HEK293 (cell line): ENCODE measurements at regions not wholly inside any gene's neighbourhood (a gene's known extent, or its start where the extent isn't known, plus 50 kb on each side); places are given as distances from the start of the nearest gene placed in this dataset.
"Not testable (repeated sequence)": the region's sequence is repeated elsewhere in the genome, so short reads cannot be mapped to it uniquely, and the experiment has no call there.

ENCODE experiments used
- CTCF ChIA-PET: fragments of 350-600 bp; formaldehyde crosslinking; extraction: SDS; loops from one replicate; lab custom pipeline; 2021; ENCODE audit warnings: antibody characterized with exemption; lab: Yijun Ruan, JAX
- POLR2A ChIA-PET: fragments of 300-600 bp; formaldehyde crosslinking; extraction: SDS; loops from one replicate; lab custom pipeline; 2020; ENCODE audit warnings: antibody characterized with exemption, inconsistent platforms; lab: Yijun Ruan, JAX
- H3K27ac ChIP-seq: fragments of 200-500 bp; sonication (Bioruptor generic); 2 replicates; pipeline ENCODE4 v1.5.1; 2014; ENCODE audit warnings: low read depth, low read length, control low read depth, inconsistent platforms; ENCODE audit errors: extremely low read depth
- H3K36me3 ChIP-seq, 2 experiments: fragments of 200-500 bp in 1 of 2; sonication (Bioruptor generic) in 1 of 2; 1 replicate in 1 of 2; 2 replicates in 1 of 2; pipeline ENCODE4 v1.5.1; 2014 to 2017; ENCODE audit warnings: inconsistent platforms in 2 of 2, low read length in 2 of 2; ENCODE audit not compliant: control insufficient read depth in 2 of 2, insufficient read depth in 1 of 2
- H3K4me1 ChIP-seq: fragments of 200-500 bp; sonication (Bioruptor generic); 2 replicates; pipeline ENCODE4 v1.5.1; 2014; ENCODE audit warnings: mild to moderate bottlenecking, low read length, inconsistent platforms; ENCODE audit not compliant: control insufficient read depth, insufficient read depth
- H3K4me3 ChIP-seq: 2 replicates; pipeline ENCODE4 v1.5.1; 2011; ENCODE audit warnings: low read depth, mild to moderate bottlenecking, control low read depth, low read length, moderate library complexity
- H3K9me3 ChIP-seq: fragments of 200-500 bp; sonication (Bioruptor generic); 2 replicates; pipeline ENCODE4 v1.5.1; 2014; ENCODE audit warnings: low read depth, low read length, inconsistent platforms; ENCODE audit not compliant: control insufficient read depth, insufficient read depth
- EGR2 ChIP-seq: fragments of 450-650 bp; formaldehyde crosslinking; IDR thresholded peaks from 2 replicates; pipeline ENCODE4 v1.5.1; 2016; ENCODE audit warnings: low read depth, missing biosample characterization, missing genetic modification characterization
- FEZF1 ChIP-seq: fragments of 450-650 bp; formaldehyde crosslinking; IDR thresholded peaks from 2 replicates; pipeline ENCODE4 v1.5.1; 2016; ENCODE audit warnings: missing biosample characterization, missing genetic modification characterization
- GLI4 ChIP-seq: fragments of 450-650 bp; formaldehyde crosslinking; IDR thresholded peaks from 2 replicates; pipeline ENCODE4 v1.5.1; 2016; ENCODE audit warnings: missing biosample characterization, missing genetic modification characterization
- GLIS2 ChIP-seq: fragments of 450-650 bp; formaldehyde crosslinking; IDR thresholded peaks from 2 replicates; pipeline ENCODE4 v1.5.1; 2016; ENCODE audit warnings: missing biosample characterization, missing genetic modification characterization
- KLF7 ChIP-seq: fragments of 450-650 bp; formaldehyde crosslinking; IDR thresholded peaks from 2 replicates; pipeline ENCODE4 v1.5.1; 2016; ENCODE audit warnings: missing biosample characterization, missing genetic modification characterization, borderline replicate concordance
- OSR2 ChIP-seq: fragments of 450-650 bp; formaldehyde crosslinking; IDR thresholded peaks from 2 replicates; pipeline ENCODE4 v1.5.1; 2016; ENCODE audit warnings: missing biosample characterization, missing genetic modification characterization
- RBAK ChIP-seq: fragments of 450-650 bp; formaldehyde crosslinking; IDR thresholded peaks from 2 replicates; pipeline ENCODE4 v1.5.1; 2016; ENCODE audit warnings: missing biosample characterization, missing genetic modification characterization
- SP2 ChIP-seq: fragments of 450-650 bp; formaldehyde crosslinking; IDR thresholded peaks from 2 replicates; pipeline ENCODE4 v1.5.1; 2016; ENCODE audit warnings: missing biosample characterization, missing genetic modification characterization
- TCF7L2 ChIP-seq: IDR thresholded peaks from 2 replicates; pipeline ENCODE4 v1.6.1; 2011; ENCODE audit warnings: low read depth, mild to moderate bottlenecking, inconsistent platforms, low read length, moderate library complexity, borderline replicate concordance
- ZBTB21 ChIP-seq: fragments of 450-650 bp; formaldehyde crosslinking; IDR thresholded peaks from 2 replicates; pipeline ENCODE4 v1.5.1; 2017; ENCODE audit warnings: missing biosample characterization, missing genetic modification characterization
- ZBTB8A ChIP-seq: fragments of 450-650 bp; formaldehyde crosslinking; IDR thresholded peaks from 2 replicates; pipeline ENCODE4 v1.5.1; 2016; ENCODE audit warnings: missing biosample characterization, missing genetic modification characterization
- ZFP69B ChIP-seq: fragments of 450-650 bp; formaldehyde crosslinking; IDR thresholded peaks from 2 replicates; pipeline ENCODE4 v1.5.1; 2016; ENCODE audit warnings: missing biosample characterization, missing genetic modification characterization
- ZNF23 ChIP-seq: fragments of 450-650 bp; formaldehyde crosslinking; IDR thresholded peaks from 2 replicates; pipeline ENCODE4 v1.5.1; 2016; ENCODE audit warnings: missing biosample characterization, missing genetic modification characterization, borderline replicate concordance
- ZNF274 ChIP-seq, 2 experiments: fragments of 200-500 bp in 1 of 2; fragments of 450-650 bp in 1 of 2; sonication (Bioruptor generic) in 1 of 2; formaldehyde crosslinking in 1 of 2; IDR thresholded peaks; 2 replicates each; pipeline versions ENCODE4 v1.5.1 to v1.6.1; 2014 to 2016; ENCODE audit warnings: borderline replicate concordance in 1 of 2, inconsistent platforms in 1 of 2, low read length in 1 of 2, missing biosample characterization in 1 of 2, missing genetic modification characterization in 1 of 2
- ZNF416 ChIP-seq: fragments of 450-650 bp; formaldehyde crosslinking; IDR thresholded peaks from 2 replicates; pipeline ENCODE4 v1.5.1; 2016; ENCODE audit warnings: missing biosample characterization, missing genetic modification characterization
- ZNF426 ChIP-seq: fragments of 450-650 bp; formaldehyde crosslinking; IDR thresholded peaks from 2 replicates; pipeline ENCODE4 v1.5.1; 2017; ENCODE audit warnings: missing biosample characterization, missing genetic modification characterization, mild to moderate bottlenecking, inconsistent platforms, moderate library complexity
- ZNF433 ChIP-seq: fragments of 450-650 bp; formaldehyde crosslinking; IDR thresholded peaks from 2 replicates; pipeline ENCODE4 v1.5.1; 2016; ENCODE audit warnings: missing biosample characterization, missing genetic modification characterization, low read depth
- ZNF558 ChIP-seq: fragments of 450-650 bp; formaldehyde crosslinking; IDR thresholded peaks from 2 replicates; pipeline ENCODE4 v1.5.1; 2016; ENCODE audit warnings: missing biosample characterization, missing genetic modification characterization
- ZNF571 ChIP-seq: fragments of 450-650 bp; formaldehyde crosslinking; IDR thresholded peaks from 2 replicates; pipeline ENCODE4 v1.5.0; 2017; ENCODE audit warnings: missing biosample characterization, missing genetic modification characterization
- ZNF660 ChIP-seq: fragments of 450-650 bp; IDR thresholded peaks from 2 replicates; pipeline ENCODE4 v1.5.1; 2018; ENCODE audit warnings: missing biosample characterization, mild to moderate bottlenecking, missing genetic modification characterization
- ZNF777 ChIP-seq: fragments of 450-650 bp; formaldehyde crosslinking; IDR thresholded peaks from 2 replicates; pipeline ENCODE4 v1.5.1; 2017; ENCODE audit warnings: missing biosample characterization, missing genetic modification characterization, borderline replicate concordance
- ZNF830 ChIP-seq: fragments of 450-650 bp; IDR thresholded peaks from 2 replicates; pipeline ENCODE4 v1.5.0; 2018; ENCODE audit warnings: missing biosample characterization, missing genetic modification characterization, low read depth, mild to moderate bottlenecking, moderate library complexity
- TF ChIP-seq, protein P1 (sequence below): fragments of 450-650 bp; formaldehyde crosslinking; IDR thresholded peaks from 2 replicates; pipeline ENCODE4 v1.5.1; 2016; ENCODE audit warnings: missing biosample characterization, missing genetic modification characterization
- TF ChIP-seq, protein P2 (sequence below): fragments of 450-650 bp; IDR thresholded peaks from 2 replicates; pipeline ENCODE4 v1.5.1; 2018; ENCODE audit warnings: missing biosample characterization, missing genetic modification characterization
- TF ChIP-seq, protein P3 (sequence below): fragments of 450-650 bp; formaldehyde crosslinking; IDR thresholded peaks from 2 replicates; pipeline ENCODE4 v1.5.1; 2016; ENCODE audit warnings: missing biosample characterization, missing genetic modification characterization

DNA sequence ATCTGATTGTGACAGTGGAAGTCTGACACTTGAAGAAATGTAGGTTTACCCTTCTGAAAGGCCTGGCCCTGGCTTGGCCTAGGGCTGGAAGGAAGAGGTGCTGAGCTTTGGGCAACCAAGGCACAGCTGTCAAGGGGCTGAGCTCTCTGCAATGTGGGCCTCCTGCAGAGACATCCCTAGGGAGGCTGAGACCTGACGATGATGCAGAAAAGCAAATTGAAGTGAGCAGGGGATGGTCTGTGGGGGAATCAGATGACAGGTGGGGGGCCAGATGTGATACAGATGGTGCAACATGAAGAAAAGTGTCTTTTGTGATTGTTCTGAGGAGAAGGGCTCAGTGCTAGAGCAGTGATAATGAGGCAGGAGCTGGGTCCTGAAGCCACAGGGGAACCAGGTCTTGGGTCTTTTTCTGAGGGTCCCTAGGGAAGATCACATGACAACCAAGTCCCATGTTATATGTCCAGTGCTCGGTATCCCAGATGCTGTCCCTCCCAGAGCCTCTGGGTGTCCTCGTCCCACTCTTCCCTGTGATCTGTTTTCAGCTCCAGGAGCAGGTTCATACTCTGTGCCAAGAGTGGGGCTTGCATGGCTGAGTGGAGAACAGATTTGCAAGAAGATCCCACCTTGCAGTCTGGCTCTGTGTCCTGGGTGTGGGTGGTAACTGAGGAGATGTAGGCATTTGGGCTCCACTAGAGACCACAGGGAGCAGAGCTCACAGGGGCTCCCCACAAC is 79.9 kb upstream of the VPREB1 start:
- no peaks in the 10 kb centered on the region for H3K9me3 ChIP-seq
- no peaks in the 10 kb centered on the region for H3K4me1 ChIP-seq
- no peak overlapping the region for H3K4me3 ChIP-seq
- H3K27ac ChIP-seq: no peak overlapping the region
- ChIA-PET CTCF (interaction anchor here (0.7 to 1.6 kb wide), 9 partner anchors 8 to 693 kb away, joined by 3 to 5 read pairs (median 4); no protein-coding TSS in a partner anchor), POLR2A (no interaction called here)
- TF ChIP-seq ZNF23 (tag by site-specific recombination) (no peak), ZNF830 (tag by site-specific recombination) (no peak), ZNF660 (tag by site-specific recombination) (no peak), ZBTB8A (no peak), FEZF1 (no peak), TCF7L2 (no peak), EGR2 (tag by site-specific recombination) (no peak), SP2 (tag by site-specific recombination) (no peak), KLF7 (tag by site-specific recombination) (no peak)
- TF ChIP-seq, protein P1, sequence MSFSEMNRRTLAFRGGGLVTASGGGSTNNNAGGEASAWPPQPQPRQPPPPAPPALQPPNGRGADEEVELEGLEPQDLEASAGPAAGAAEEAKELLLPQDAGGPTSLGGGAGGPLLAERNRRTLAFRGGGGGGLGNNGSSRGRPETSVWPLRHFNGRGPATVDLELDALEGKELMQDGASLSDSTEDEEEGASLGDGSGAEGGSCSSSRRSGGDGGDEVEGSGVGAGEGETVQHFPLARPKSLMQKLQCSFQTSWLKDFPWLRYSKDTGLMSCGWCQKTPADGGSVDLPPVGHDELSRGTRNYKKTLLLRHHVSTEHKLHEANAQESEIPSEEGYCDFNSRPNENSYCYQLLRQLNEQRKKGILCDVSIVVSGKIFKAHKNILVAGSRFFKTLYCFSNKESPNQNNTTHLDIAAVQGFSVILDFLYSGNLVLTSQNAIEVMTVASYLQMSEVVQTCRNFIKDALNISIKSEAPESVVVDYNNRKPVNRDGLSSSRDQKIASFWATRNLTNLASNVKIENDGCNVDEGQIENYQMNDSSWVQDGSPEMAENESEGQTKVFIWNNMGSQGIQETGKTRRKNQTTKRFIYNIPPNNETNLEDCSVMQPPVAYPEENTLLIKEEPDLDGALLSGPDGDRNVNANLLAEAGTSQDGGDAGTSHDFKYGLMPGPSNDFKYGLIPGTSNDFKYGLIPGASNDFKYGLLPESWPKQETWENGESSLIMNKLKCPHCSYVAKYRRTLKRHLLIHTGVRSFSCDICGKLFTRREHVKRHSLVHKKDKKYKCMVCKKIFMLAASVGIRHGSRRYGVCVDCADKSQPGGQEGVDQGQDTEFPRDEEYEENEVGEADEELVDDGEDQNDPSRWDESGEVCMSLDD: no peak
- no peaks in the 10 kb centered on the region for H3K36me3 ChIP-seq

DNA sequence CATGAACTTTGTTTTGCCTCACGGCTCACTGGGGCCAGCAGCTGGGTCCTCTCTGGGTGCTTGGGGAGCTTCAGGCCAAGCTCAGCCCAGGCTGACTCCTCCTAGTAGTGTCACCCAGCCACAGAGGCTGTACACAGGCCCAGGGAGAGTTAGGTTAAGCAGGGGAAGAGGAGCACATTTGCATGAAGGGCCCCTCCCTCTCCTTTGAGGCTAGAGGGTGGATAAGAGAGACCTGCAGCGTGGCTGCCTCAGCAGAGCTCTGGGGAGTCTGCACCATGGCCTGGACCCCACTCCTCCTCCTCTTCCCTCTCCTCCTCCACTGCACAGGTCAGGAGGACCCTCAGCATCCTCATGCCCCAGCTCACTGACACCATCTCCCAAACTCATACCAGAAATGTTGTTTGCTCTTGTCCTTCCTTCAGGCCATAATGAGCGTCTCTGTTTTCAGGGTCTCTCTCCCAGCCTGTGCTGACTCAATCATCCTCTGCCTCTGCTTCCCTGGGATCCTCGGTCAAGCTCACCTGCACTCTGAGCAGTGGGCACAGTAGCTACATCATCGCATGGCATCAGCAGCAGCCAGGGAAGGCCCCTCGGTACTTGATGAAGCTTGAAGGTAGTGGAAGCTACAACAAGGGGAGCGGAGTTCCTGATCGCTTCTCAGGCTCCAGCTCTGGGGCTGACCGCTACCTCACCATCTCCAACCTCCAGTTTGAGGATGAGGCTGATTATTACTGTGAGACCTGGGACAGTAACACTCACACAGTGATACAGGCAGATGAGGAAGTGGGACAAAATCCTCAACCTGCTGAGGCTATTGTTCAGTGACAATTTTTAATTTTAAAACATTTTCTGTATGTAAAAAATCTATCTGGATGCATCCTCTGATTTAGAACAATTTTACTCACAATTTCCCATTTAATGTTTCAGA is 82.4 kb upstream of the VPREB1 start:
- TF ChIP-seq ZNF571: no peak
- no peak for TF ChIP-seq ZNF558 (tag by site-specific recombination)
- TF ChIP-seq, protein P2, sequence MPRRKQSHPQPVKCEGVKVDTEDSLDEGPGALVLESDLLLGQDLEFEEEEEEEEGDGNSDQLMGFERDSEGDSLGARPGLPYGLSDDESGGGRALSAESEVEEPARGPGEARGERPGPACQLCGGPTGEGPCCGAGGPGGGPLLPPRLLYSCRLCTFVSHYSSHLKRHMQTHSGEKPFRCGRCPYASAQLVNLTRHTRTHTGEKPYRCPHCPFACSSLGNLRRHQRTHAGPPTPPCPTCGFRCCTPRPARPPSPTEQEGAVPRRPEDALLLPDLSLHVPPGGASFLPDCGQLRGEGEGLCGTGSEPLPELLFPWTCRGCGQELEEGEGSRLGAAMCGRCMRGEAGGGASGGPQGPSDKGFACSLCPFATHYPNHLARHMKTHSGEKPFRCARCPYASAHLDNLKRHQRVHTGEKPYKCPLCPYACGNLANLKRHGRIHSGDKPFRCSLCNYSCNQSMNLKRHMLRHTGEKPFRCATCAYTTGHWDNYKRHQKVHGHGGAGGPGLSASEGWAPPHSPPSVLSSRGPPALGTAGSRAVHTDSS (tag by site-specific recombination): no peak
- TF ChIP-seq ZNF416: no peak
- TF ChIP-seq OSR2 (tag by site-specific recombination): no peak
- no peak for TF ChIP-seq ZNF274 (IDR thresholded peaks at IDR 0.05; ENCODE audit: low read length)
- no peak for TF ChIP-seq ZNF274 (tag by site-specific recombination; IDR thresholded peaks at IDR 0.05; ENCODE audit: borderline replicate concordance)
- TF ChIP-seq ZNF433 (tag by site-specific recombination): no peak
- TF ChIP-seq ZNF426 (tag by site-specific recombination): no peak
- TF ChIP-seq, protein P3, sequence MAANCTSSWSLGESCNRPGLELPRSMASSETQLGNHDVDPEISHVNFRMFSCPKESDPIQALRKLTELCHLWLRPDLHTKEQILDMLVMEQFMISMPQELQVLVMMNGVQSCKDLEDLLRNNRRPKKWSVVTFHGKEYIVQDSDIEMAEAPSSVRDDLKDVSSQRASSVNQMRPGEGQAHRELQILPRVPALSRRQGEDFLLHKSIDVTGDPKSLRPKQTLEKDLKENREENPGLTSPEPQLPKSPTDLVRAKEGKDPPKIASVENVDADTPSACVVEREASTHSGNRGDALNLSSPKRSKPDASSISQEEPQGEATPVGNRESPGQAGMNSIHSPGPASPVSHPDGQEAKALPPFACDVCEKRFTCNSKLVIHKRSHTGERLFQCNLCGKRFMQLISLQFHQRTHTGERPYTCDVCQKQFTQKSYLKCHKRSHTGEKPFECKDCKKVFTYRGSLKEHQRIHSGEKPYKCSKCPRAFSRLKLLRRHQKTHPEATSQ (tag by site-specific recombination): no peak
- no peak for TF ChIP-seq ZFP69B (tag by site-specific recombination)
- TF ChIP-seq GLI4: no peak
- TF ChIP-seq ZNF777 (tag by site-specific recombination): no peak
- TF ChIP-seq RBAK (tag by site-specific recombination): no peak
- TF ChIP-seq ZBTB21: no peak
- no peak for TF ChIP-seq GLIS2
- no peak overlapping the region for H3K27ac ChIP-seq
- no peaks in the 10 kb centered on the region for H3K36me3 ChIP-seq
- no peaks in the 10 kb centered on the region for H3K4me1 ChIP-seq
- H3K4me3 ChIP-seq: no peak overlapping the region
- H3K9me3 ChIP-seq: no peaks in the 10 kb centered on the region
- ChIA-PET CTCF (interaction anchor here (0.6 to 2.4 kb wide), 3 partner anchors 9 to 39 kb away, joined by 3 to 5 read pairs (median 3); no protein-coding TSS in a partner anchor), POLR2A (no interaction called here)

DNA sequence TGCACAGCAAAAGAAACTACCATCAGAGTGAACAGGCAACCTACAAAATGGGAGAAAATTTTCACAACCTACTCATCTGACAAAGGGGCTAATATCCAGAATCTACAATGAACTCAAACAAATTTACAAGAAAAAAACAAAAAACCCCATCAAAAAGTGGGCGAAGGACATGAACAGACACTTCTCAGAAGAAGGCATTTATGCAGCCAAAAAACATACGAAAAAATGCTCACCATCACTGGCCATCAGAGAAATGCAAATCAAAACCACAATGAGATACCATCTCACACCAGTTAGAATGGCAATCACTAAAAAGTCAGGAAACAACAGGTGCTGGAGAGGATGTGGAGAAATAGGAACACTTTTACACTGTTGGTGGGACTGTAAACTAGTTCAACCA is 83.8 kb upstream of the VPREB1 start:
- CTCF ChIA-PET, H3K4me1 ChIP-seq, H3K36me3 ChIP-seq, H3K9me3 ChIP-seq, H3K27ac ChIP-seq, POLR2A ChIA-PET, H3K4me3 ChIP-seq: not testable (repeated sequence)
